ENCODE measurements at regions not wholly inside any gene's neighbourhood (a gene's known extent, or its start where the extent isn't known, plus 50 kb on each side); places are given as distances from the start of the nearest gene placed in this dataset.

DNA sequence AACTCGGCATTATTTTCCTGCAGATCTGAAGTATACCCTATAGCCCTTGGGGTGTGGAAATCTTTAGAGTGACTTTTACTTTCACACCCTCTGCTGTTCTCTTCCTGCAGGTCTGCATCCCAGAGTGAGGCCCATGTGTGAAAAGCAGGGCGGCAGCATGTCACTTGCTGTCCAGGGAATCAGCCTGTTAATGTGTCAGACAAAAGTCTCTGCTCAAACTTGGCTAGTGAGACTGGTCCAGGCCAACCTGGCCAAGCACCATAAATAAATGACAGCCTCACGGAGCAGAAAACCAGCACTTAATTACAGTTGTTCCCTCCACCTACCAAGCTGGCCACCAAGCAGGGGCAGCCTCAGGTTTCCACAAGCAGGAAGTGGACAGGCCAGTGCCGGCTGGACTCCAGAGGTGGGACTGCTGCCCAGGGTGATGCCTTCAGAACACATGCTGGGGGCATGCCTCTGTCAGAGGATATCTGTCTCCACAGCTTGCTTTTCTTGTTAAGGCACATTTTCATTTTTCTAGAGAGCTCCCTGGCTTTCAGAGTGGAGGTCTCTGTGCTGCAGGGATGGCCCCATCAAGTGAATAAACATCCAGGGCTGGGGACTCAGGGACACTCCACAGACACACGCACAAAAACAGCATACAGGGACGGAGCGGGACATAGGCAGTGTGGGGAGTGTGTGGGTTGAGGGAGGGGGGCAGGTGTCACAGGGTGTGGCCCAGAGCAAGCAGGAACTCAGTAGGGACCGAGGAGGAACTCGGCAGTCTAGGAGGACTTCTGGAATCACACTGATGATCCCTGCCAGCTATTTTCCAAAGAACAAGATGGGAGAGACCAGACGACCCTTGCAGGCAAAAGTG, 243.8 kb upstream of the IRX1 start:
- TF ChIP-seq, protein P1, sequence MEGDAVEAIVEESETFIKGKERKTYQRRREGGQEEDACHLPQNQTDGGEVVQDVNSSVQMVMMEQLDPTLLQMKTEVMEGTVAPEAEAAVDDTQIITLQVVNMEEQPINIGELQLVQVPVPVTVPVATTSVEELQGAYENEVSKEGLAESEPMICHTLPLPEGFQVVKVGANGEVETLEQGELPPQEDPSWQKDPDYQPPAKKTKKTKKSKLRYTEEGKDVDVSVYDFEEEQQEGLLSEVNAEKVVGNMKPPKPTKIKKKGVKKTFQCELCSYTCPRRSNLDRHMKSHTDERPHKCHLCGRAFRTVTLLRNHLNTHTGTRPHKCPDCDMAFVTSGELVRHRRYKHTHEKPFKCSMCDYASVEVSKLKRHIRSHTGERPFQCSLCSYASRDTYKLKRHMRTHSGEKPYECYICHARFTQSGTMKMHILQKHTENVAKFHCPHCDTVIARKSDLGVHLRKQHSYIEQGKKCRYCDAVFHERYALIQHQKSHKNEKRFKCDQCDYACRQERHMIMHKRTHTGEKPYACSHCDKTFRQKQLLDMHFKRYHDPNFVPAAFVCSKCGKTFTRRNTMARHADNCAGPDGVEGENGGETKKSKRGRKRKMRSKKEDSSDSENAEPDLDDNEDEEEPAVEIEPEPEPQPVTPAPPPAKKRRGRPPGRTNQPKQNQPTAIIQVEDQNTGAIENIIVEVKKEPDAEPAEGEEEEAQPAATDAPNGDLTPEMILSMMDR (IDR thresholded peaks at IDR 0.05) = no peak
- TF ChIP-seq POLR2A (IDR thresholded peaks at IDR 0.05) = no peak

All from body of pancreas (tissue), 4 donors.